PC-9 (cell line): ENCODE measurements at regions not wholly inside any gene's neighbourhood (a gene's known extent, or its start where the extent isn't known, plus 50 kb on each side); places are given as distances from the start of the nearest gene placed in this dataset.

ENCODE experiments used
- EZH2 ChIP-seq: fragments of 200-600 bp; sonication (generic); IDR thresholded peaks from 2 replicates; pipeline ENCODE4 v1.8.0; 2017; ENCODE audit warnings: antibody characterized with exemption, low read depth
- TF ChIP-seq, protein P1 (sequence below): fragments of 200-600 bp; sonication (generic); conservative IDR thresholded peaks from 2 replicates; pipeline ENCODE4 v1.6.1; 2017; ENCODE audit warnings: mixed run types, antibody characterized with exemption, mild to moderate bottlenecking, moderate library complexity

- TF ChIP-seq EZH2, result no peak
- TF ChIP-seq, protein P1, sequence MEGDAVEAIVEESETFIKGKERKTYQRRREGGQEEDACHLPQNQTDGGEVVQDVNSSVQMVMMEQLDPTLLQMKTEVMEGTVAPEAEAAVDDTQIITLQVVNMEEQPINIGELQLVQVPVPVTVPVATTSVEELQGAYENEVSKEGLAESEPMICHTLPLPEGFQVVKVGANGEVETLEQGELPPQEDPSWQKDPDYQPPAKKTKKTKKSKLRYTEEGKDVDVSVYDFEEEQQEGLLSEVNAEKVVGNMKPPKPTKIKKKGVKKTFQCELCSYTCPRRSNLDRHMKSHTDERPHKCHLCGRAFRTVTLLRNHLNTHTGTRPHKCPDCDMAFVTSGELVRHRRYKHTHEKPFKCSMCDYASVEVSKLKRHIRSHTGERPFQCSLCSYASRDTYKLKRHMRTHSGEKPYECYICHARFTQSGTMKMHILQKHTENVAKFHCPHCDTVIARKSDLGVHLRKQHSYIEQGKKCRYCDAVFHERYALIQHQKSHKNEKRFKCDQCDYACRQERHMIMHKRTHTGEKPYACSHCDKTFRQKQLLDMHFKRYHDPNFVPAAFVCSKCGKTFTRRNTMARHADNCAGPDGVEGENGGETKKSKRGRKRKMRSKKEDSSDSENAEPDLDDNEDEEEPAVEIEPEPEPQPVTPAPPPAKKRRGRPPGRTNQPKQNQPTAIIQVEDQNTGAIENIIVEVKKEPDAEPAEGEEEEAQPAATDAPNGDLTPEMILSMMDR, result no peak
These were observed 356.0 kb upstream of the GALNT5 start for GRCh38 chr2:156901373-156902031.
